ENCODE measurements at regions not wholly inside any gene's neighbourhood (a gene's known extent, or its start where the extent isn't known, plus 50 kb on each side); places are given as distances from the start of the nearest gene placed in this dataset.

DNA sequence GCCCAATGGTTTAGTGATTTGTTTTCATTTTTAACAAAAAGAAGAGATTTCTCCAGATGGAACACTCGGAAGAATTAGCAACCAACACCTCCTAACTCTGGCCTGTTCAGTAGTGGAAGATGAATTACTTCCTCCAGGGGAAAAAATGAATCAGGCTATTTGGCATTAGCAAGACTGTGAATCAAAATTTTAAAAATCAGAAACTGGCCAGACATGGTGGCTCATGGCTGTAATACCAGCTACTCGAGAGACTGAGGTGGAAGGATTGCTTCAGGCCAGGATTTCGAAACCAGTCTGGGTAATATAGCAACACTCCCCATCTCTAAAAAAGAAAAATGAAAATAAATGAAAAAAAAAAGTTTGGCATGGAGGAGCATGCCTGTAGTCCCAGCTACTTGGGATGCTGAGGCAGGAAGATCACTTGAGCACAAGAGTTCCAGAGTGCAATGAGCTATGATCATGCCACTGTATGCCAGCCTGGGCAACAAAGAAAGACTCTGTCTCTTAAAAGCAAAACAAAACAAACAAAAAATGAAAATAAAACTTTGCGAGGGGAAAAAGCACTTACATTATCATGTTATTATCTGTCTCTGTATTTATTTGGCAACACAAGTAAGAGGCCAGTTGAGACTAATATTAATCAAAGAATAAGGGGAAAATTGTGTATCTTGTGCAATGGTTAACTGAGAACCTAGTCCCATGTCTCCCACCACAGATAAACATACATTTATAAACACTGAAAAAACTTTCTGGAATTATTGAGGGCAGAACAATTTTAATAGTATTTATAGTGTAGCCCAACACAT lies 796.3 kb upstream of the ANO3 start:
- FAIRE-seq = no peak

DNA sequence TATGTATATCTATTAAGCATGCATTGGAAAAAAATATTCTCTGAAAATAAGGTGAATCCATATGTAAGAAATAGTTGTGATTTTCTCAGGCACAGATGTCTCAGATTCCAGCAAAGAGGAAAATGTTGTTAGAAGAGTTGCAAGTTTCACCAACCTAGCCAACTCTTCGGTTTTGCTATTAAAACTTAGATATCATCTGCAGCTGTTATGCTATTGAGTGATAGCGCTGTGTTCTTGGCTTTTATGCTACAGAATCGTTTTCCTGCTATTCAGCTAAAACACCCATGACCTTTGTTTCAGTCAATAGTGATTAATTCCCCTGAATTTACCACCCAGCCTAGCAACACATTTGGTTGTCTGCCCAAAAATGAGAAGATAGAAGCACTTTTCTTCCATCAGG lies 795.6 kb upstream of the ANO3 start:
- no peak overlapping the region for H3K4me3 ChIP-seq (ENCODE audit: control insufficient read depth in 2 of 3, extremely low read depth in 1 of 3, insufficient read depth in 2 of 3, low read depth in 1 of 3, low read length in 3 of 3)
- DNase-seq (ENCODE audit: low read depth, low spot score) = no peak
- H3K4me2 ChIP-seq (ENCODE audit: control insufficient read depth, extremely low read depth, insufficient read depth, low read depth, low read length) = no peak overlapping the region
- H3K9me3 ChIP-seq (ENCODE audit: control insufficient read depth, low read depth, low read length) = no peaks in the 10 kb centered on the region
- no peaks in the 10 kb centered on the region for H4K20me1 ChIP-seq (ENCODE audit: control insufficient read depth, extremely low read depth, insufficient read depth, low read length)
- H3K36me3 ChIP-seq (ENCODE audit: control insufficient read depth in 2 of 2, extremely low read depth in 1 of 2, insufficient read depth in 2 of 2, low read length in 2 of 2) = no peaks in the 10 kb centered on the region
- H3K27me3 ChIP-seq (ENCODE audit: control insufficient read depth, extremely low read depth, insufficient read depth, low read length) = no peaks in the 10 kb centered on the region
- no peak overlapping the region for H3K27ac ChIP-seq (ENCODE audit: control insufficient read depth, insufficient read depth, low read length)
- TF ChIP-seq, protein P1, sequence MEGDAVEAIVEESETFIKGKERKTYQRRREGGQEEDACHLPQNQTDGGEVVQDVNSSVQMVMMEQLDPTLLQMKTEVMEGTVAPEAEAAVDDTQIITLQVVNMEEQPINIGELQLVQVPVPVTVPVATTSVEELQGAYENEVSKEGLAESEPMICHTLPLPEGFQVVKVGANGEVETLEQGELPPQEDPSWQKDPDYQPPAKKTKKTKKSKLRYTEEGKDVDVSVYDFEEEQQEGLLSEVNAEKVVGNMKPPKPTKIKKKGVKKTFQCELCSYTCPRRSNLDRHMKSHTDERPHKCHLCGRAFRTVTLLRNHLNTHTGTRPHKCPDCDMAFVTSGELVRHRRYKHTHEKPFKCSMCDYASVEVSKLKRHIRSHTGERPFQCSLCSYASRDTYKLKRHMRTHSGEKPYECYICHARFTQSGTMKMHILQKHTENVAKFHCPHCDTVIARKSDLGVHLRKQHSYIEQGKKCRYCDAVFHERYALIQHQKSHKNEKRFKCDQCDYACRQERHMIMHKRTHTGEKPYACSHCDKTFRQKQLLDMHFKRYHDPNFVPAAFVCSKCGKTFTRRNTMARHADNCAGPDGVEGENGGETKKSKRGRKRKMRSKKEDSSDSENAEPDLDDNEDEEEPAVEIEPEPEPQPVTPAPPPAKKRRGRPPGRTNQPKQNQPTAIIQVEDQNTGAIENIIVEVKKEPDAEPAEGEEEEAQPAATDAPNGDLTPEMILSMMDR (optimal IDR thresholded peaks at IDR 0.05 in 1 of 3, IDR thresholded peaks at IDR 0.05 in 1 of 3, conservative IDR thresholded peaks at IDR 0.05 in 1 of 3; ENCODE audit: extremely low read depth in 1 of 3, insufficient read depth in 2 of 3, low read length in 3 of 3) = no peak
- dilution Hi-C loops (cut with MboI; ENCODE audit: extremely low pct_ligation_motif_present, low sequenced_read_pairs) = no loop called here
- H3K9me1 ChIP-seq (ENCODE audit: control insufficient read depth, extremely low read depth, insufficient read depth, low read length) = no peaks in the 10 kb centered on the region
- H3K79me2 ChIP-seq (ENCODE audit: control insufficient read depth, insufficient read depth, low read length) = no peaks in the 10 kb centered on the region
- no peaks in the 10 kb centered on the region for H3K4me1 ChIP-seq (ENCODE audit: control insufficient read depth, extremely low read depth, insufficient read depth, low read length)
- FAIRE-seq = no peak
- H2AFZ ChIP-seq (ENCODE audit: control insufficient read depth, low read length) = no peak overlapping the region
- H3K9ac ChIP-seq (ENCODE audit: control insufficient read depth, extremely low read depth, insufficient read depth, low read length) = no peak overlapping the region

More for the DNA sequence above, 796.3 kb upstream of the ANO3 start:
- no peaks in the 10 kb centered on the region for H3K36me3 ChIP-seq (ENCODE audit: control insufficient read depth in 2 of 2, extremely low read depth in 1 of 2, insufficient read depth in 2 of 2, low read length in 2 of 2)
- H3K4me1 ChIP-seq (ENCODE audit: control insufficient read depth, extremely low read depth, insufficient read depth, low read length) = no peaks in the 10 kb centered on the region
- H4K20me1 ChIP-seq (ENCODE audit: control insufficient read depth, extremely low read depth, insufficient read depth, low read length) = no peaks in the 10 kb centered on the region
- H3K27ac ChIP-seq (ENCODE audit: control insufficient read depth, insufficient read depth, low read length) = no peak overlapping the region
- no peak for DNase-seq (ENCODE audit: low read depth, low spot score)
- no peaks in the 10 kb centered on the region for H3K9me1 ChIP-seq (ENCODE audit: control insufficient read depth, extremely low read depth, insufficient read depth, low read length)
- dilution Hi-C loops (cut with MboI; ENCODE audit: extremely low pct_ligation_motif_present, low sequenced_read_pairs) = no loop called here
- no peaks in the 10 kb centered on the region for H3K9me3 ChIP-seq (ENCODE audit: control insufficient read depth, low read depth, low read length)
- H3K4me2 ChIP-seq (ENCODE audit: control insufficient read depth, extremely low read depth, insufficient read depth, low read depth, low read length) = peak overlapping the region; percentile 6
- no peak overlapping the region for H3K4me3 ChIP-seq (ENCODE audit: control insufficient read depth in 2 of 3, extremely low read depth in 1 of 3, insufficient read depth in 2 of 3, low read depth in 1 of 3, low read length in 3 of 3)
- no peak for TF ChIP-seq EZH2 (IDR thresholded peaks at IDR 0.05; ENCODE audit: low read length)
- TF ChIP-seq, protein P1 (optimal IDR thresholded peaks at IDR 0.05 in 1 of 3, IDR thresholded peaks at IDR 0.05 in 1 of 3, conservative IDR thresholded peaks at IDR 0.05 in 1 of 3; ENCODE audit: extremely low read depth in 1 of 3, insufficient read depth in 2 of 3, low read length in 3 of 3) = no peak
- peak overlapping the region; percentile 38 for H2AFZ ChIP-seq (ENCODE audit: control insufficient read depth, low read length)
- no peaks in the 10 kb centered on the region for H3K27me3 ChIP-seq (ENCODE audit: control insufficient read depth, extremely low read depth, insufficient read depth, low read length)
- no peak overlapping the region for H3K9ac ChIP-seq (ENCODE audit: control insufficient read depth, extremely low read depth, insufficient read depth, low read length)
- no peaks in the 10 kb centered on the region for H3K79me2 ChIP-seq (ENCODE audit: control insufficient read depth, insufficient read depth, low read length)

All from keratinocyte (primary cell).